Omental fat pad (tissue), 3 donors: ENCODE measurements at regions not wholly inside any gene's neighbourhood (a gene's known extent, or its start where the extent isn't known, plus 50 kb on each side); places are given as distances from the start of the nearest gene placed in this dataset.

Experiments
- ATAC-seq: fragments of 150-250 bp; one replicate; pipeline ENCODE4 v1.9.1; 2016; ENCODE audit warnings: mild to moderate bottlenecking, moderate library complexity; ENCODE audit not compliant: low FRiP score
- DNase-seq: peaks from one replicate; pipeline ENCODE4 v3.0.0-alpha.2; 2019; ENCODE audit warnings: low spot score
- TF ChIP-seq, protein P1 (sequence below), 3 donors: fragments of 450-650 bp; IDR thresholded peaks; one replicate each; pipeline ENCODE4 v1.5.1; 2016 to 2017; ENCODE audit warnings: antibody characterized with exemption in 3 of 3, mild to moderate bottlenecking in 3 of 3, moderate library complexity in 2 of 3

DNA sequence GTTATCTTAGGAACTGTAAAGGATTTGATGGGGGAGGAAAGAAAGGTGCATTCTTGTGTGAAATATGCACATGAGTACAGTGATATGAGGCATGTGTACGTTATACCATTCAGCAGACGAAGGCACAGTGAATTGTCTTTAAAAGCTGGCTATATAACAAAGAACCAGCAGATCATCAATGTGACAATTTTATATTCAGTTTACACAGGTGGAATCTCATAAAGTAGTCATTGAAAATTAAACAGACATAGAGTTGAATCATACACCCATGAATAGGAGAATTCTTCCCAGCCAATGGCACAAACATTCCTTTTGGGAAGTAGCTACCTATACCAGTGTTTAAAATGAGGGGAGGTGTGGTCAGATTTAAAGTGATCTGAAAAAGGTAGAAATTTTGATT lies 470.3 kb downstream of the DSC3 start:
- no peak for ATAC-seq
- TF ChIP-seq, protein P1, sequence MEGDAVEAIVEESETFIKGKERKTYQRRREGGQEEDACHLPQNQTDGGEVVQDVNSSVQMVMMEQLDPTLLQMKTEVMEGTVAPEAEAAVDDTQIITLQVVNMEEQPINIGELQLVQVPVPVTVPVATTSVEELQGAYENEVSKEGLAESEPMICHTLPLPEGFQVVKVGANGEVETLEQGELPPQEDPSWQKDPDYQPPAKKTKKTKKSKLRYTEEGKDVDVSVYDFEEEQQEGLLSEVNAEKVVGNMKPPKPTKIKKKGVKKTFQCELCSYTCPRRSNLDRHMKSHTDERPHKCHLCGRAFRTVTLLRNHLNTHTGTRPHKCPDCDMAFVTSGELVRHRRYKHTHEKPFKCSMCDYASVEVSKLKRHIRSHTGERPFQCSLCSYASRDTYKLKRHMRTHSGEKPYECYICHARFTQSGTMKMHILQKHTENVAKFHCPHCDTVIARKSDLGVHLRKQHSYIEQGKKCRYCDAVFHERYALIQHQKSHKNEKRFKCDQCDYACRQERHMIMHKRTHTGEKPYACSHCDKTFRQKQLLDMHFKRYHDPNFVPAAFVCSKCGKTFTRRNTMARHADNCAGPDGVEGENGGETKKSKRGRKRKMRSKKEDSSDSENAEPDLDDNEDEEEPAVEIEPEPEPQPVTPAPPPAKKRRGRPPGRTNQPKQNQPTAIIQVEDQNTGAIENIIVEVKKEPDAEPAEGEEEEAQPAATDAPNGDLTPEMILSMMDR (IDR thresholded peaks at IDR 0.05): no peak
- DNase-seq: no peak

DNA sequence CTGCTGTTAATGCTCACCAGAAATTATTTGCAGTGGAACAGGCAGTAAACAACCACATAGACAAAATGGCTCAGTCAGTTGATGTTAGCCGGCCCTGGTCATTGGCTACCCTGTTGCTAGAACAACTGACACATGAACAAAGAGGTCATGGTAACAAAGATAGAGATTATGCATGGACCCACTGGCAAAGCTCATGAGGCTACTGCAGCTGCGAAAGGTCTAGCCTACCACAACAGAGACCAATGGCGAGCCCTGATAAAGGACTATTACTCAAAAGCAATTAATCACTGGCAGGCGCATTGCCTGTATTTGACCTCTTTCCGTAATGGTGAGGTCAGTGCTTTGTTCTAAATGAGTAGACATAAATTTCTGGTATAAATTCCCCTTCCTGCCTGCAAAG lies 474.2 kb downstream of the DSC3 start:
- TF ChIP-seq, protein P1 (IDR thresholded peaks at IDR 0.05): no peak
- ATAC-seq (no peak), DNase-seq (no peak)

DNA sequence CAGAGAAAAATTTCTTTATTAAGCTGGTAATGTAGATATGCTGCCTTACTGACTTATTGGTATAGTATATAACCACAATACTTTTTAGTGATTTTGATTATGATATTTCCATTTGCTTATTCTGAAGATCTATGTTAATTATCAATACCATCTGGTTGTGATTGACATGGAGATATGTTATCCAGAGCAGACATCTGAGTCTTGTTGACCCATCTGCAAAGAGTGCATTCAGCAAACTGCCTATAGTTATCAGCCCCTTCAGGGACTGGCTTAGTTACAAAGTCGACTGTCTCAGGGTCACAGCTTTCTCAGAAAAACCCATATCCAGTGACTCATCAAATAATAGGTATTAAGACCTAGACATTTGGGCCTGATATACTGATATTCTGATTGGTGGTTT lies 475.7 kb downstream of the DSC3 start:
- DNase-seq: no peak
- TF ChIP-seq, protein P1 (IDR thresholded peaks at IDR 0.05): no peak
- ATAC-seq: no peak

DNA sequence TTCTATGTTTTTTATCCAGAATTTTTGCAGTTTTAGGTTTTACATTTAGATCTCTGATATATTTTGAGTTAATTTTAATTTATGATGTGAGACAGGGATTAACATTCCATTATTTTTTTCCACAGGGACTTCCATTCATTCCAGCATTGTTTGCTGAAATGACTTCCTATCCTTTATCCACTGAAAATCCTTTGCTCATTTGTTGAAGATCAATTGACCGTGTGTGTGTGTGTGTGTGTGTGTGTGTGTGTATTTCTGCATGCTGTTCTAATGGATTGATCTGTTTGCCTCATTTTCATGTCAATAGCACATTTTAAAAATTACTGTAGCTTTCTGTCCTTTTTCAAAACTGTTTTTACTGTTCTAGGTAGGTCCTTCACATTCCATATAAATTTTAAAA lies 480.3 kb downstream of the DSC3 start:
- TF ChIP-seq, protein P1 (IDR thresholded peaks at IDR 0.05): no peak
- ATAC-seq (no peak), DNase-seq (no peak)

DNA sequence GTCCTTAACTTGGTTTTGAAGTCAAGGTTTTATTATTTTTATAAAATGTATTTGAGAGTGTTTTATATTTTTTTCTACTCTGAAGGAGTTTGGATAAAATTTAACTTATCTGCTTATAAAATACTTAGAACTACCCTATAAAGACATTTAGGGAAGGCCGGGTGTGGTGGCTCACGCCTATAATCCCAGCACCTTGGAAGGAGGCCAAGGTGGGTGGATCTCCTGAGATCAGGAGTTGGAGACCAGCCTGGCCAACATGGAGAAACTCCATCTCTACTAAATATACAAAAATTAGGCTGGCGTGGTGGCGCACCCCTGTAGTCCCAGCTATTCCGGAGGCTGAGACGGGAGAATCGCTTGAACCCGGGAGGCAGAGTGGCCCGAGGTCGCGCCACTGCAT lies 486.4 kb downstream of the DSC3 start:
- ATAC-seq: no peak
- no peak for DNase-seq
- TF ChIP-seq, protein P1 (IDR thresholded peaks at IDR 0.05): no peak

DNA sequence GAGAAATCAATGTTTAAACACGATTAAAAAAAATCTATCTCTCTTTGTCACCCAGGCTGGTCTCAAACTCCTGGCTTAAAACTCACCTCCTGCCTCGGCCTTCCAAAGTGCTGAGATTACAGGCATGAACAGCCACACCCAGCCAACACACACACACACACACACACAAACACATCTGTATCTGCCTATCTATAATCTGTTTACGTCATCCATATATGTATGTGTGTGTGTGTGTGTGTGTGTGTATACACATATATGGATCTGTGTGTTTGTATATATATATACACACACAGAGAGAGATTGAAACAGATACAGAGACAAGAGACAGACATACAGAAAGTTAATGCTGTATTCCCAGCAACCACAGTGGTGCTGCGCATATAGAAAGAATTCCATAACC lies 497.1 kb downstream of the DSC3 start:
- DNase-seq (no peak), ATAC-seq (no peak)
- TF ChIP-seq, protein P1 (IDR thresholded peaks at IDR 0.05): no peak

DNA sequence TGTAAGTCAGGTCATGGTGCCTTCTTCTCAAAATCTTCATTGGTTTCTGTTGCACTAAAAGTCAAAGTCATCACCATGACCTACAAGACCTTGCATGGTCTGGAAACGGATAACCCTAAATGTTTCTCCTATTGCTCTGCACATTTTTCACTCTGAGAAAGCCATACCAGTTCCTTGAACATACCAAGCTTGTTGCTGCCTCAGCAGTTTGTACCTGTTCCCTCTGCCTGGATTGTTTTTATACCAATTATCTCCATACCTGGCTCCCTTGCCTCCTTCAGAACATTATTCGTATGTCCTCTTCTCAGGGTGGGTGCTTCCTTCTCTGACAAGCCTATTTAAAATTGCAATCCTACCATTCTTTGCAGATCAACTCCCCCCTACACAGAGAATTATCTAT lies 498.4 kb downstream of the DSC3 start:
- ATAC-seq (no peak), DNase-seq (no peak)
- TF ChIP-seq, protein P1 (IDR thresholded peaks at IDR 0.05): no peak
